Astrocyte of the cerebellum (primary cell): ENCODE measurements at regions not wholly inside any gene's neighbourhood (a gene's known extent, or its start where the extent isn't known, plus 50 kb on each side); places are given as distances from the start of the nearest gene placed in this dataset.
"Not testable (repeated sequence)": the region's sequence is repeated elsewhere in the genome, so short reads cannot be mapped to it uniquely, and the experiment has no call there.

Source experiments
- DNase-seq: peaks from one replicate; pipeline ENCODE4 v3.0.0-alpha.2; 2011; ENCODE audit warnings: low read depth
- H3K4me3 ChIP-seq: 2 replicates; pipeline ENCODE4 v1.5.1; 2011; ENCODE audit warnings: mild to moderate bottlenecking, low read depth, low read length, moderate library complexity
- CTCF ChIP-seq: IDR thresholded peaks from 2 replicates; pipeline ENCODE4 v1.5.1; 2012; ENCODE audit warnings: low read length, low read depth, moderate library complexity, mild to moderate bottlenecking; ENCODE audit errors: missing control alignments
- in situ Hi-C: cut with HindIII; loops from 2 replicates; pipeline ENCODE4 v1.10.0; 2017; ENCODE audit warnings: low sequenced_read_pairs

- H3K4me3 ChIP-seq, result no peak overlapping the region
- no peak for TF ChIP-seq CTCF
- in situ Hi-C loops, result no loop called here
- no peak for DNase-seq
These were observed 59.2 kb upstream of the FAM241A start for GRCh38 chr4:112086036-112086434.

- in situ Hi-C loops, DNase-seq, H3K4me3 ChIP-seq: not testable (repeated sequence)
These were observed 58.6 kb upstream of the FAM241A start for GRCh38 chr4:112086661-112087060.

- DNase-seq, in situ Hi-C loops, H3K4me3 ChIP-seq: not testable (repeated sequence)
These were observed 52.9 kb upstream of the FAM241A start for GRCh38 chr4:112092330-112092729.

GRCh38 chr4:112093636-112094202 lies 51.5 kb upstream of the FAM241A start:
- no peak for TF ChIP-seq CTCF
- no peak for DNase-seq
- in situ Hi-C loops, result no loop called here
- no peak overlapping the region for H3K4me3 ChIP-seq

GRCh38 chr4:112094330-112094729 lies 50.9 kb upstream of the FAM241A start:
- no peak for TF ChIP-seq CTCF
- DNase-seq, result no peak
- no peak overlapping the region for H3K4me3 ChIP-seq
- in situ Hi-C loops, result no loop called here
